ENCODE measurements at regions not wholly inside any gene's neighbourhood (a gene's known extent, or its start where the extent isn't known, plus 50 kb on each side); places are given as distances from the start of the nearest gene placed in this dataset.

DNA sequence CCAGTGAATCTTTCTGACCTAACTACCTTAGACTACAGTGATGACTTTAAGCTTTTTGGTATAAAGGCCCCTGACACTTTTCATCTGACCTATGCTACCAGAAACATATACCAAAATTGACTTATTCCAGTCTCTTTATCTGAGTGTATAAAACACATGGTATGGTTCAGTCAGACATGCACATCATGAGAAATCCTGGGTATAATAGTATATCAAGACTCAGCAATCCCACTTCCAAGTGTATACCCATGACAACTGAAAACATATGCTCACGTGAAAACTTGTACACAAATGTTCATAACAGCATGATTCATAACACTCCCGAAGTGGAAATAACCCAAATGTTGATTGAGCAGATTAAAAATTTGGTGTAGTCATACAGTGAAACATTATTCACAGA, 70.0 kb upstream of the RPRM start:
- H3K4me1 ChIP-seq, result no peaks in the 10 kb centered on the region
- H3K4me3 ChIP-seq, result no peak overlapping the region
- H3K27ac ChIP-seq (replicated peaks), result no peak overlapping the region
- no peak for DNase-seq
- H3K27me3 ChIP-seq (ENCODE audit: low read depth), result no peaks in the 10 kb centered on the region
- TF ChIP-seq, protein P1, sequence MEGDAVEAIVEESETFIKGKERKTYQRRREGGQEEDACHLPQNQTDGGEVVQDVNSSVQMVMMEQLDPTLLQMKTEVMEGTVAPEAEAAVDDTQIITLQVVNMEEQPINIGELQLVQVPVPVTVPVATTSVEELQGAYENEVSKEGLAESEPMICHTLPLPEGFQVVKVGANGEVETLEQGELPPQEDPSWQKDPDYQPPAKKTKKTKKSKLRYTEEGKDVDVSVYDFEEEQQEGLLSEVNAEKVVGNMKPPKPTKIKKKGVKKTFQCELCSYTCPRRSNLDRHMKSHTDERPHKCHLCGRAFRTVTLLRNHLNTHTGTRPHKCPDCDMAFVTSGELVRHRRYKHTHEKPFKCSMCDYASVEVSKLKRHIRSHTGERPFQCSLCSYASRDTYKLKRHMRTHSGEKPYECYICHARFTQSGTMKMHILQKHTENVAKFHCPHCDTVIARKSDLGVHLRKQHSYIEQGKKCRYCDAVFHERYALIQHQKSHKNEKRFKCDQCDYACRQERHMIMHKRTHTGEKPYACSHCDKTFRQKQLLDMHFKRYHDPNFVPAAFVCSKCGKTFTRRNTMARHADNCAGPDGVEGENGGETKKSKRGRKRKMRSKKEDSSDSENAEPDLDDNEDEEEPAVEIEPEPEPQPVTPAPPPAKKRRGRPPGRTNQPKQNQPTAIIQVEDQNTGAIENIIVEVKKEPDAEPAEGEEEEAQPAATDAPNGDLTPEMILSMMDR (IDR thresholded peaks at IDR 0.05; ENCODE audit: borderline replicate concordance), result no peak
- H3K9me3 ChIP-seq (replicated peaks), result no peaks in the 10 kb centered on the region
- intact Hi-C loops (cut with micrococcal nuclease), result no loop called here
- H3K36me3 ChIP-seq, result no peaks in the 10 kb centered on the region

DNA sequence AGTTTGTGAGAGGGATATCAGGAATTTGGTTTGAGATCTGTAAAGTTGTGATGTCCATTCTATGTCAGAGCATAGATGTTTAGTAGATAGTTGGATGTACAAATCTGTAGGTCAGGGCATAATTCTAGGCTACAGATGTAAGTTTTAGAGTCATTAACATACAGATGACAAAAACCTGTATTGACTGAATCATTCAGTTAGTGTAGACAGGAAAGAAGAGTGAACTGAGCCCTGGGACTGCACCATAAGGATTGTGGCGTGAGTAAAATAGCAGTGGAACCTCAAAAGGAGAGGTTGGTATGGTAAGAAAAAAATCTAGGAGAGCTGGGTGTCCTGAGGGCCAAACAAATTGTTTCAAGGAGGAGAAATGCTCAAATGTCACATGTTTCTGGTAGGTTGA, 73.1 kb upstream of the RPRM start:
- no peak for DNase-seq
- Histone ChIP-seq H3K9me3 (replicated peaks) (no peaks in the 10 kb centered on the region), H3K4me3 (no peak overlapping the region), H3K27ac (replicated peaks) (no peak overlapping the region), H3K36me3 (no peaks in the 10 kb centered on the region), H3K27me3 (ENCODE audit: low read depth) (no peaks in the 10 kb centered on the region), H3K4me1 (no peaks in the 10 kb centered on the region)
- intact Hi-C loops (cut with micrococcal nuclease), result no loop called here
- TF ChIP-seq, protein P1 (IDR thresholded peaks at IDR 0.05; ENCODE audit: borderline replicate concordance), result no peak

DNA sequence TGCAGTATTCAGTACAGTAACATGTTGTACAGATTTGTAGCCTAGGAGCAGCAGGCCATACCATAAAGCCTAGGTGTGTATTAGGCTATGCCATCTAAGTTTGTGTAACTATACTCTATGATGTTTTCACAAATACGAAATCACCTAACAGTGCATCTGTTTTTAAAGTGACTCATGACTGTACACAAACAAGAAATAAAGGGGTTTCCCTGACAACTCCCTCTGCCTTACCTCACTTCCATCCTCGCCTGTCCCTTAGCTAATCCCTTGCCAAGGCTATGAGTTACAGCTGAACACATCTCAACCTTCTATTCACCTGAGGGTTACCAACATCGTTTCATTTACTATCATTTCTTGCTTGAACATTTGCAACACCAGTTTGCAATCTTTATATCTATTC, 78.6 kb upstream of the RPRM start:
- no peak for DNase-seq
- Histone ChIP-seq H3K4me1 (no peaks in the 10 kb centered on the region), H3K27ac (replicated peaks) (no peak overlapping the region), H3K27me3 (ENCODE audit: low read depth) (no peaks in the 10 kb centered on the region), H3K9me3 (replicated peaks) (no peaks in the 10 kb centered on the region), H3K36me3 (no peaks in the 10 kb centered on the region), H3K4me3 (no peak overlapping the region)
- TF ChIP-seq, protein P1 (IDR thresholded peaks at IDR 0.05; ENCODE audit: borderline replicate concordance), result no peak
- intact Hi-C loops (cut with micrococcal nuclease), result no loop called here

DNA sequence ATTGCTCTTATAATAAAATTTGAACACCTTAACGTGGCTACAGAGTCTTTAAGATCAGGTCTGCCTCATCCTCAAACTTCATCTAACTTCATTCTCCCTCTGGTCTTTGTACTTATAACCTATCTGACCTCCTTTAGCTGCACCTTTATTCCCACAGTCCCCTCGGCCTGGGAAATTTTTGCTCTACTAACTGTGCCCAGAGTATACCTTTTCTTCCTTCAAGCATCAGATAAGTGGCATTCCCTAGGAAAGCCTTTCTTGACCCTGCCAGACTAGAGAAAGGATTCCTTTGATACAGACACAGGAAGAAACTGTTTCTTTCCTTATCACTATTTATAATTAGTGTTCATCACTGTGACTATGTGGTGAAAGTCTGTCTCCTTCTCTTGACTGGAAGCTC, 79.2 kb upstream of the RPRM start:
- Histone ChIP-seq H3K4me1 (no peaks in the 10 kb centered on the region), H3K36me3 (no peaks in the 10 kb centered on the region), H3K27me3 (ENCODE audit: low read depth) (no peaks in the 10 kb centered on the region), H3K27ac (replicated peaks) (no peak overlapping the region), H3K4me3 (no peak overlapping the region), H3K9me3 (replicated peaks) (no peaks in the 10 kb centered on the region)
- TF ChIP-seq, protein P1 (IDR thresholded peaks at IDR 0.05; ENCODE audit: borderline replicate concordance), result no peak
- DNase-seq, result no peak
- intact Hi-C loops (cut with micrococcal nuclease), result no loop called here

DNA sequence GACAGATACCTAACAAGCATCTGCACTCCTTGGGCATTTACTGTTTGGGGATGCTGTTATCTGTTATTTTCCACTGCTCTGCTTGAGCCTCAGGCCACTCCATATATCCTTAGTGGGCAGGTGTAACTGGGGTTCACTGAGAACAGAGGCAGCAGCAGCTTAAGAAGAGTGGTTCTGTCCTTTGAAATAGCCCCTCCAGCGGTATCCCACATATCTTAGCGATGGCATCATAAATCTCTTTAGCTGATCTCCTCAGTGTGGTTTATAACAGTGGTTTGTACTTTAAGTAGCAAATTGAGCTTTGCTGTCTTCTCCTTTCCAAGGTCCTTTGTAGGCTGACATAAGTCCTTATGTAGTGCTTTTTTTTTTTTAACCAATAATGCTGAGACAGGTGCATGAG, 79.7 kb upstream of the RPRM start:
- Histone ChIP-seq H3K4me1 (no peaks in the 10 kb centered on the region), H3K27ac (replicated peaks) (no peak overlapping the region), H3K9me3 (replicated peaks) (no peaks in the 10 kb centered on the region), H3K27me3 (ENCODE audit: low read depth) (no peaks in the 10 kb centered on the region), H3K4me3 (no peak overlapping the region), H3K36me3 (no peaks in the 10 kb centered on the region)
- no peak for DNase-seq
- TF ChIP-seq, protein P1 (IDR thresholded peaks at IDR 0.05; ENCODE audit: borderline replicate concordance), result no peak
- intact Hi-C loops (cut with micrococcal nuclease), result no loop called here

DNA sequence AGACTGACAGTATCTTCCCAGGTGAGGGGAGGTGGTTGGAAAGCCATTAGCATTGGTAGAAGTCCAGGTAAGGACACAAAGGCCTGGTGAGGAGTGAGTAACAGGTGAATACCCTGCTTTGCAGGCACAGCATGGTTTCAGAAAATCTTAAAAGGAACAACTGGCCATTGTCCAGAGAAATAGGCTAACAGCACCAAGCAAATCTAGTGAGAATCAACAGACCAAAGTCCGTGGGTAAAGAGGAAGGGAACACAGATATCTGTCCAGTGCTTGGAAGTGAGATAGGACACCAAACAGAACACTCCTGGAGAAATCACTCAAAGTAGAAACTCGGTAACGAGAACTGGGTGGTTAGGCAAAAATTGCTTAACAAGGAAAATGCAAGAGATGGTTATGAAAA, 88.8 kb upstream of the RPRM start:
- H3K36me3 ChIP-seq, result no peaks in the 10 kb centered on the region
- TF ChIP-seq, protein P1 (IDR thresholded peaks at IDR 0.05; ENCODE audit: borderline replicate concordance), result no peak
- no peaks in the 10 kb centered on the region for H3K9me3 ChIP-seq (replicated peaks)
- H3K27me3 ChIP-seq (ENCODE audit: low read depth), result no peaks in the 10 kb centered on the region
- no peaks in the 10 kb centered on the region for H3K4me1 ChIP-seq
- no peak overlapping the region for H3K4me3 ChIP-seq
- intact Hi-C loops (cut with micrococcal nuclease), result no loop called here
- H3K27ac ChIP-seq (replicated peaks), result no peak overlapping the region
- no peak for DNase-seq
